ENCODE measurements at regions not wholly inside any gene's neighbourhood (a gene's known extent, or its start where the extent isn't known, plus 50 kb on each side); places are given as distances from the start of the nearest gene placed in this dataset.
"Not testable (repeated sequence)": the region's sequence is repeated elsewhere in the genome, so short reads cannot be mapped to it uniquely, and the experiment has no call there.

DNA sequence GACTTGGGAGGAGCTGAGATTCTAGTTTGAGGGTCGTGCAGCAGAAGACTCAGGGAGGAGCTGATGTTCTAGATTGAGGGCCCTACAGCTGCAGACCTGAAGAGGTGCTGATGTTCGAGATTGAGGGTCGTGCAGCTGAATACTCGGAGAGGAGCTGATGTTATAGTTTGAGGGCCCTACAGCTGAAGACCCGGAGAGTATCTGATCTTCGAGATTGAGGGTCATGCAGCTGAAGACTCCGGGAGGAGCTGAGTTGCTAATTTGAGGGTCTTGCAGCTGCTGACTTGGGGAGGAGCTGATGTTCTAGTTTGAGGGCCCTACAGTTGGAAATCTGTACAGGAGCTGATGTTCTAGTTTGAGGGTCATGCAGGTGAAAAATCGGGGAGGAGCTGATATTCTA lies 62.1 kb upstream of the APOD start:
- POLR2A ChIA-PET, DNase-seq, H3K4me3 Mint-ChIP-seq, H3K9me3 Mint-ChIP-seq, H3K27me3 Mint-ChIP-seq, H3K36me3 Mint-ChIP-seq, H3K4me1 Mint-ChIP-seq, ATAC-seq: not testable (repeated sequence)
- peak overlapping the region in 1 of 10 donors; percentile 77 for H3K27ac Mint-ChIP-seq

DNA sequence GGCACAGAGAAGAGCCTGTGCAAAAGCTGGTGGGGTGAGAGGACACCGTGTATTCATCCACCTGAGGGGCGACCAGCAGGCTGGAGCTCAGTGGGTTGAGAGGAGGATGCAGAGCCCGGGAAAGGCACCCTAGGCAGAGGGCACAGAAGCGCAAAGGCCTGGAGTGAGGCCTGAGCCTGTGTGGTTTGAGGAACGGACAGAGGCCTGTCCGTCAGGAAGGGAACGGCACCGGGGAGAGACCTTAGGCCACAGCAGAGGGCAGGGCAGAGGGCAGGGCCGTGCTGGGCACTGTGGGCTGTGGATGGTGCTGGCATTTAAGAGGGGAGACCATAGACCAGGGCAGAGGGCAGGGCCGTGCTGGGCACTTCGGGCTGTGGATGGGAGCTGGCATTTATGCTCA lies 59.5 kb upstream of the APOD start:
- H3K4me3 Mint-ChIP-seq, ATAC-seq, H3K9me3 Mint-ChIP-seq, H3K36me3 Mint-ChIP-seq, H3K4me1 Mint-ChIP-seq, H3K27ac Mint-ChIP-seq, POLR2A ChIA-PET, H3K27me3 Mint-ChIP-seq: not testable (repeated sequence)
- DNase-seq = peak in 1 of 10 donors; percentile 40

DNA sequence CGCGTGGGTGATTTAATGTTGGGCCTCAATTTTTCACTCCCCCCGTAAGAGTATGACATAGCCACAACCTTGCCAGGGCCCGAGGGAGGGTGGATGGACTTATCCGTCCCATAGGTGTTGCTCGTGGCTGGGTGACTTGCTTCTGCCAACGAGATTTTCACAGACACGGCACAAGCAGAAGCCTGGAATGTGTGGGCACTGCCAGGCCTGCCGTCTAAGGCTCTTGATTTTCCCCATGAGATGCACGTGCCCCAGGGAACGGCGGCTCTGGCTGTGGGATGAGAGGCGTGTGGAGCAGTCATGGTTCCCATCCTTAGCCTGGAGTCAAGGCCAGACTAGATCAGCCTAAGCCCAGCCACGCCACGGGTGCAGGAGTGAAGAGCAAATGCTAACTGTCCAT lies 58.6 kb upstream of the APOD start:
- H3K36me3 Mint-ChIP-seq, ATAC-seq, H3K9me3 Mint-ChIP-seq, H3K27me3 Mint-ChIP-seq, H3K4me3 Mint-ChIP-seq, POLR2A ChIA-PET: not testable (repeated sequence)
- H3K27ac Mint-ChIP-seq = peak overlapping the region in 1 of 10 donors; percentile 7
- peaks cover 2 to 12% (median 6%) of the 10 kb centered on the region in 4 donors for H3K4me1 Mint-ChIP-seq
- peak in 1 of 10 donors; percentile 48 for DNase-seq

DNA sequence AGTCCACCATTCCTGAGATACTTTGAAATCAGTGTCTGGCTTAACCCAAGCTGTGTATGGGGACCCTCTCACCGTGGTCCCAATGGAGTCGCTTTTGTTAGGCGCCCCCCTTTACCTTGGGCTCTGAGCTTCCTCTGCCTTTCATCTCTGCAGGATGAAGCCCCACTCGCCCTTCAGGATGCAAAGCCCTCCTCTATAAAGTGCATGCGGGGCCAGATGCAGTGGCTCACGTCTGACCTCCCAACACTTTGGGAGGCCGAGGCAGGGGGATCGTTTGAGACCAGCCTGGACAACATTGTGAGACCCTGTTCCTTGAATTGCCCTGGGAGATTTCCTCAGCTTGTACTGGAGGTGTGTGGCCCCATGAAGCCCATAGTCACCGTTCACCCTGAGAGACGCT lies 54.7 kb upstream of the APOD start:
- H3K36me3 Mint-ChIP-seq, H3K27me3 Mint-ChIP-seq, H3K4me3 Mint-ChIP-seq, H3K9me3 Mint-ChIP-seq, ATAC-seq, DNase-seq, POLR2A ChIA-PET, H3K27ac Mint-ChIP-seq: not testable (repeated sequence)
- peaks cover 0 to 12% (median 5%) of the 10 kb centered on the region in 4 donors for H3K4me1 Mint-ChIP-seq

DNA sequence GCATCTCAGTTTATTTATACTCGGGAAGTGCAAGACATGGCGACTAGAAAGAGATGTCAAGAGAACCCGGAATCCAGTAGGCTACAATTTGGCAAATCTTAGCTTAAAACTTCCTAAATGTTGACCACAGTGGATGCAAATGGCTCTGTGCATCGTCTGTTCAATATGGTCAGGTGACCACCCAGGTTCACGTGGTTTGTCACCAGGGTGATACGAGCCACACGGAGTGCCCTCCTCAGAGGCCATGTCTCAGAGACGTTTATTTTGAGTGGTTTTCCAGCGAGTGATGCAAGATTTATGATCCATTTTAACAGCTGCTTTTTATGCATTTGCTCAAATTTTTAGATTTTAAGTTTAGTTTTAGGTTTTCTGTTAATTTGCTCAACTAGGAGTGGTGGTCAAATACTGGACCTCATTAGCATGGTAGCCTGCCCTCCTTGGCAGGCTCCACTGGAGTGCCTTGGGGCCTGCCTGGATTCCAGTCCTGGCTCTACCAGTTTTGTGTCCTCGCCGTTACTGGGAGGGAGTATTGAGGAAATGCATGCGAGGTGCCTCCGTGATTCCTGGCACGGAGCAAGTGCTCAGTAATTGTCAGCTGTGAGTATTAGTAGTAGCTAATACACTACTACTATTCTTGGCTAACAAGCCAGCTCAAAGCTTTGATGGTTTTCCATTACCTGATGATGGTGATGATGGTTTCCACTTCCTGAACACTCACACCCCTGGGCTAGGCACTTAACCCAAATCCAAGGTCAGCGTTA lies 53.9 kb upstream of the APOD start:
- H3K27me3 Mint-ChIP-seq, H3K9me3 Mint-ChIP-seq, POLR2A ChIA-PET, DNase-seq, H3K36me3 Mint-ChIP-seq, ATAC-seq: not testable (repeated sequence)
- H3K4me1 Mint-ChIP-seq = peaks cover 0 to 12% (median 6%) of the 10 kb centered on the region in 4 donors
- H3K4me3 Mint-ChIP-seq = peak overlapping the region in 2 of 10 donors; percentile 4 to 21
- H3K27ac Mint-ChIP-seq = peak overlapping the region in 7 of 10 donors; percentile 25 to 49 (median 33)

DNA sequence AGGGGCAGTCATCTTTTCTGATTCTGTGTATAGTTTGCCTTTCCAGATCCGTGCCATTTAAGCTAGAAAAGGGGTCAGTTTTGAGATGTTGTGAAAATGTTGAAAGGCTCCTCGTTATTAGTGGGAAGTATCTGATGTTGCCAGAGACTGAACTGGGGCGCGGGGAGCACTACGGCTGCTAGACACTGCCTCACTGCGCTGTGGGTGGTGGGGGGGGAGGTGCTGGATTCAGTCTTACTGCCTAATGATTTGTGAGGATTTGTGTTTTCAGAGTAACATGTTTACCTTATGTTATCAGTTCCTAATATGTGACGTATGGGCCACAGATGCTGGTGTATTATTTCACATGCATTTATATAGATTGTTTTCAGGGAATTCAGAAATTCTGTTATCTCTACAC lies 53.3 kb upstream of the APOD start:
- H3K27me3 Mint-ChIP-seq, ATAC-seq, DNase-seq, H3K9me3 Mint-ChIP-seq, H3K36me3 Mint-ChIP-seq, POLR2A ChIA-PET: not testable (repeated sequence)
- H3K4me1 Mint-ChIP-seq = peaks cover 0 to 14% (median 5%) of the 10 kb centered on the region in 4 donors
- peak overlapping the region in 6 of 10 donors; percentile 4 to 62 (median 54) for H3K4me3 Mint-ChIP-seq
- H3K27ac Mint-ChIP-seq = peak overlapping the region in 7 of 10 donors; percentile 25 to 49 (median 33)

DNA sequence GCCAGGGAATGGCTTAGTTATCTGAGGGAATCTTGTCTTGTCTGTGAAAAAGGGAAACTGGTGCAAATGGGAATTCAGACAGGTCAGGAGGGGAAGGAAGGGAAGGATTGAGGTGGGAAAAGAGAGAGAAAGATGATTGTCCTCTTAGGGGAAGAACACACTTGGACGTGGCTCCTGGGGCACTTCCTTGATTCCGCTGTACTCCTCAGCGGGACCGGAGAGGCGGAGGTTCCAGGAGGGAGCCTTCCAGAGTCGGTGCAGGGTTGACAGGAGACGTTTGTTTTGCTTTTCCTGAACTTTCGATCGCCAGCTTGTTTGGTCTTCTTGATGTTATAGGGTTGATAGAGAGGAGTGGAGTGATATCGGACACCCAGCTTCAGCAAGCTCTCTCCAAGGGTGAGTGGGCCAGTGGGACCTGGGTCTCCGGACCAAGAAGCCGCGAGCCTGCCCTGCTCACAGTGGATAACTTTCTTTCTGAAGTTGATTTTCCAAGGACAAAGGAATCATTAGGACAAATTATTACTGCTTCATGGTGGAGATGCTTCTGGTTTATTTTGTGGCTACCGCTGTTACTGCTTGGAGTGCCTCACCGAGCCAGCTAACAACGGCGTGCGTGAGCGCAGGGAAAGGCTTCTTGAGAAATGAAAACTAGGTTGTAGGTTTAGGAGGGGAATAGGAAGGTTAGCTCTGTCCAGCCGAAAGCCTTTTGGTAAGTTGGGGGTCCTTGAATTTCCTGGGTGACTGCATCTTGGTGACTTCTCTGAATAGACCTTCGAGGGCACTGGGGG lies 52.4 kb upstream of the APOD start:
- H3K9me3 Mint-ChIP-seq, DNase-seq, H3K36me3 Mint-ChIP-seq, H3K27me3 Mint-ChIP-seq, POLR2A ChIA-PET, ATAC-seq: not testable (repeated sequence)
- H3K4me1 Mint-ChIP-seq = peaks cover 0 to 14% (median 5%) of the 10 kb centered on the region in 4 donors
- peak overlapping the region in 7 of 10 donors; percentile 13 to 88 (median 77) for H3K27ac Mint-ChIP-seq
- H3K4me3 Mint-ChIP-seq = peak overlapping the region; percentile 33 to 83 (median 62)

DNA sequence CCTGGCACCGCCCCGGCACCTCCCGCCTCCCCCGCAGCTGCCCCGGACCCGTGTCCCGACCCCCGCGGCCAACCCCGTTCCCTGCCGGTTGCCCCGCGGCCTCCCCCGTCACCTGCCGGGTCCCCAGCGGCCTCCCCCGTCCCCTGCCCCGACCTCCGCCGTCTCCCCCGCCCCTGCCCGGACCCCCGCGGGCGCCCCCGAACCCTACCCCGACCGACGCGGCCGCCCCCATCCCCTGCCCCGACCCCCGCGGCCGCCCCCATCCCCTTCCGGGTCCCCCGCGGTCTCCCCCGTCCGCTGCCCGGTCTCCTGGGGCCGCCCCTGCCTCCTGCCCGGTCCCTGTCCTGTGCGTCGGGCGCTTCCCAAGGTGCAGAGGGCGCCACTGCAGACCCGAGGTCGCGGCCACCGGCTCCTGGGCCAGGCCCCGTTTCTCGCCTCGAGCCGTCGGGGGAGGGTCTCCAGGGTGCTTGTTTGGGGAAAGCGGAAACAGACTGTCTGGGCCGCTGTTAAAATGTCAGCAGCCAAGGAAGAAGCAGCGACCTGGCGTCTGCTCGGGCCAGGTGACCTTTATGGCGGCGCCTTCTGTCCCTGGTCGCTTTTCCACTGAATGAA lies 51.6 kb upstream of the APOD start:
- H3K27me3 Mint-ChIP-seq, POLR2A ChIA-PET, H3K4me3 Mint-ChIP-seq, H3K9me3 Mint-ChIP-seq, H3K27ac Mint-ChIP-seq, DNase-seq, H3K36me3 Mint-ChIP-seq: not testable (repeated sequence)
- peaks cover 0 to 14% (median 5%) of the 10 kb centered on the region in 4 donors for H3K4me1 Mint-ChIP-seq
- peak; percentile 2 to 8 for ATAC-seq

DNA sequence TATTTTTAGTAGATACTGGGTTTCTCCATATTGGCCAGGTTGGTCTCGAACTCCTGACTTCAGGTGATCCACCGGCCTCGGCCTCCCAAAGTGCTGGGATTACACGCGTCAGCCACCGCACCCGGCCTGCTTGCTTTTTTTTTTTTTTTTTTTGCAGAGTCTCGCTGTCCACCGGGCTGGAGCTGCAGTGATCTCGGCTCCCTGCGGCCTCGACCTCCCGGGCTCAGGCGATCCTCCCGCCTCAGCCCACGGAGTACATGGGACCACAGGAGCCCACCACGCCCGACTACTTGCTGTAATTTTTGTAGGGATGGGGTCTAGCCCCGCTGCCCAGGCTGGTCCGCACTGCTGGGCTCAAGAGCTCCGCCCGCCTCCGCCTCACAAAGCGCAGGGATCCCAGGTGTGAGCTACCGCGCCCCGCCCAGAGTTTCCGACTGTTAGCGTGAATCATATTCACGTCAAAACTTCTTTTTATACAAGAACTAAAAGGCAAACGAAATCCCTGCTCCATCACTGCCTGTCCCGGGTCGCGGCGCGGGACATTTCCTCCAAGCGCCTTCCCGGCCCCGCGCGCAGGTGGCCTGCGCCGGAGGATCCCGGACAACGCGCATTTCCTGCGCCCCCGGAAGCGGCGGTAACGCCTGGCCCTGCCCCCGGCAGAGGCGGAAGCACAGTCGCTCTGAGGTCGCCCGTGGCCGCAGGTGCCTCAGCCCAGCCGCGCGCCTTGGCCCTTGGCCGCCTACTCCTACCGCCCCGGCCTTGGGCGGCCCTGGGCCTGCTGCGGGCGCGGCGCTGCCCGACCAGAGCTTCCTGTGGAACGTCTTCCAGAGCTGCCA lies 50.9 kb upstream of the APOD start:
- H3K9me3 Mint-ChIP-seq, H3K27me3 Mint-ChIP-seq, POLR2A ChIA-PET, H3K36me3 Mint-ChIP-seq: not testable (repeated sequence)
- ATAC-seq (peak; percentile 93), DNase-seq (peak in 6 of 10 donors; percentile 32 to 65 (median 48))
- peaks cover 0 to 14% (median 5%) of the 10 kb centered on the region in 4 donors for H3K4me1 Mint-ChIP-seq
- H3K27ac Mint-ChIP-seq = peak overlapping the region in 1 of 10 donors; percentile 59
- peak overlapping the region in 7 of 10 donors; percentile 42 to 67 (median 47) for H3K4me3 Mint-ChIP-seq
